CD14-positive monocyte (primary cell): ENCODE measurements at regions not wholly inside any gene's neighbourhood (a gene's known extent, or its start where the extent isn't known, plus 50 kb on each side); places are given as distances from the start of the nearest gene placed in this dataset.

ENCODE experiments used
- DNase-seq, 3 donors: peaks; one replicate each; pipeline ENCODE4 v3.0.0-alpha.2; 2011 to 2022
- H2AFZ ChIP-seq: 2 replicates; pipeline ENCODE4 v1.6.0; 2012; ENCODE audit warnings: mild to moderate bottlenecking, low read depth, low read length, inconsistent platforms; ENCODE audit not compliant: insufficient read depth, poor library complexity, severe bottlenecking
- H3K27ac ChIP-seq, 2 donors: 1 replicate in 1 of 2; 2 replicates in 1 of 2; pipeline ENCODE4 v1.5.1; 2012 to 2013; ENCODE audit warnings: low read length in 2 of 2, control low read depth in 1 of 2, inconsistent platforms in 1 of 2, low read depth in 1 of 2, mild to moderate bottlenecking in 1 of 2
- H3K27me3 ChIP-seq, 2 donors: one replicate each; pipeline versions ENCODE4 v1.6.0 to v1.6.1; 2011 to 2013; ENCODE audit warnings: low read length in 2 of 2; ENCODE audit not compliant: control insufficient read depth in 2 of 2, insufficient read depth in 2 of 2
- H3K36me3 ChIP-seq, 2 donors: replicated peaks in 1 of 2; 1 replicate in 1 of 2; 2 replicates in 1 of 2; pipeline versions ENCODE4 v1.5.1 to v1.6.1; 2012 to 2013; ENCODE audit warnings: low read length in 2 of 2, control low read depth in 1 of 2, inconsistent platforms in 1 of 2, mild to moderate bottlenecking in 1 of 2; ENCODE audit not compliant: insufficient read depth in 2 of 2, control insufficient read depth in 1 of 2
- H3K4me1 ChIP-seq, 2 donors: 1 replicate in 1 of 2; 2 replicates in 1 of 2; pipeline versions ENCODE4 v1.5.1 to v1.6.1; 2012 to 2013; ENCODE audit warnings: low read length in 2 of 2, control low read depth in 1 of 2, inconsistent platforms in 1 of 2, mild to moderate bottlenecking in 1 of 2, moderate library complexity in 1 of 2; ENCODE audit not compliant: insufficient read depth in 2 of 2, control insufficient read depth in 1 of 2
- H3K4me2 ChIP-seq: replicated peaks from 2 replicates; pipeline ENCODE3; 2012; ENCODE audit warnings: low read length, moderate library complexity, mild to moderate bottlenecking; ENCODE audit not compliant: poor library complexity, severe bottlenecking; ENCODE audit errors: extremely low read depth
- H3K4me3 ChIP-seq, 3 experiments: fragments of 200-600 bp in 1 of 3; sonication (generic) in 1 of 3; replicated peaks in 1 of 3; 1 replicate in 2 of 3; 2 replicates in 1 of 3; pipeline ENCODE4 v1.5.1; 2011 to 2013; ENCODE audit warnings: low read length in 3 of 3, mild to moderate bottlenecking in 3 of 3, control low read depth in 2 of 3, low read depth in 2 of 3, inconsistent platforms in 1 of 3, moderate library complexity in 1 of 3
- H3K79me2 ChIP-seq: 2 replicates; pipeline ENCODE4 v1.6.0; 2012; ENCODE audit warnings: mild to moderate bottlenecking, control low read depth, inconsistent platforms, low read length, moderate library complexity; ENCODE audit not compliant: insufficient read depth
- H3K9ac ChIP-seq: 2 replicates; pipeline ENCODE4 v1.6.0; 2017; ENCODE audit warnings: low read length, mild to moderate bottlenecking; ENCODE audit not compliant: insufficient read depth, poor library complexity, severe bottlenecking
- H3K9me3 ChIP-seq, 2 donors: replicated peaks in 1 of 2; 1 replicate in 1 of 2; 2 replicates in 1 of 2; pipeline versions ENCODE4 v1.5.1 to v1.6.1; 2012 to 2013; ENCODE audit warnings: low read length in 2 of 2, control low read depth in 1 of 2; ENCODE audit not compliant: control insufficient read depth in 1 of 2, insufficient read depth in 1 of 2
- H4K20me1 ChIP-seq: 2 replicates; pipeline ENCODE4 v1.6.0; 2012; ENCODE audit warnings: mild to moderate bottlenecking, low read length, control low read depth, moderate library complexity; ENCODE audit not compliant: insufficient read depth
- H3K27ac Mint-ChIP-seq, 7 donors: one replicate each; pipeline ENCODE4 v1.8.0; 2020; ENCODE audit warnings: mild to moderate bottlenecking in 7 of 7, mixed read lengths in 7 of 7, moderate library complexity in 6 of 7, inconsistent platforms in 2 of 7
- H3K27me3 Mint-ChIP-seq, 3 donors: one replicate each; pipeline ENCODE4 v1.8.0; 2021 to 2022; ENCODE audit warnings: low read depth in 3 of 3, mild to moderate bottlenecking in 3 of 3, mixed read lengths in 3 of 3, moderate library complexity in 3 of 3, inconsistent platforms in 1 of 3
- H3K36me3 Mint-ChIP-seq, 2 donors: one replicate each; pipeline ENCODE4 v1.8.0; 2020; ENCODE audit warnings: mixed read lengths in 2 of 2, inconsistent platforms in 1 of 2, mild to moderate bottlenecking in 1 of 2
- H3K4me1 Mint-ChIP-seq: one replicate; pipeline ENCODE4 v1.8.0; 2020; ENCODE audit warnings: mild to moderate bottlenecking, mixed read lengths
- H3K4me3 Mint-ChIP-seq, 2 donors: one replicate each; pipeline ENCODE4 v1.8.0; 2020; ENCODE audit warnings: mild to moderate bottlenecking in 2 of 2, mixed read lengths in 2 of 2, moderate library complexity in 1 of 2
- H3K9me3 Mint-ChIP-seq, 7 donors: one replicate each; pipeline ENCODE4 v1.8.0; 2020 to 2022; ENCODE audit warnings: mixed read lengths in 7 of 7, mild to moderate bottlenecking in 6 of 7, moderate library complexity in 6 of 7, inconsistent platforms in 2 of 7
- WGBS: methylation state at CpG from one replicate; pipeline ENCODE4 v1.1.5; 2013; ENCODE audit warnings: missing lambda C conversion rate; ENCODE audit not compliant: insufficient coverage; 5-methylcytosine and 5-hydroxymethylcytosine counted together
- intact Hi-C, 2 donors: fragments of 100-400 bp; cut with micrococcal nuclease; formaldehyde crosslinking; loops; one replicate each; pipeline versions ENCODE4 v1.15.0 to v1.15.1; 2023
- TF ChIP-seq, protein P1 (sequence below): fragments of 200-600 bp; IDR thresholded peaks from one replicate; pipeline ENCODE4 v1.8.0; 2022; ENCODE audit warnings: antibody characterized with exemption, mild to moderate bottlenecking

DNA sequence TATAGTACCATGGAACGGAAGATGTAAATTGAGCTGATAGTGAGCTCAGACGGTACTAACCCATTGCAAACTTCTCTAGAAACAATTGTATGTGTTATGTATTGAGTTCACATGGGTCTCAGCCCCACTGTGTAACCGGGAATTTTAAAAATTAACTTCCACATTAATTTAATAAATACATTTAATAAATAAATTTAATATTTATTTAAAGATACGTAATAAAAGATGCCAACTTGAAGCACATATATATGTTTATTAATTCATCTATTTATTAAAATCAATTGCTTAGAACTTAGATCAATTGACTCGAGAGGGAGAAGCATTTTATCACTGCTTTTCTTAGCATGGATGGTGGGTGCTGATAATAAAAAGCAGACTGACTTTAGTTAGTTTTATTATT, 170.1 kb upstream of the NPVF start:
- WGBS = no CpG with 5 or more reads among the region's 5 CpGs
- Histone ChIP-seq H3K27me3 (peaks cover 0 to 6% of the 10 kb centered on the region in 2 donors), H3K79me2 (no peaks in the 10 kb centered on the region), H3K4me1 (no peaks in the 10 kb centered on the region), H3K9ac (no peak overlapping the region), H3K4me2 (no peak overlapping the region), H3K4me3 (no peak overlapping the region), H3K9me3 (no peaks in the 10 kb centered on the region), H4K20me1 (no peaks in the 10 kb centered on the region), H2AFZ (no peak overlapping the region), H3K27ac (no peak overlapping the region), H3K36me3 (no peaks in the 10 kb centered on the region)
- no peak overlapping the region for H3K27ac Mint-ChIP-seq
- no peaks in the 10 kb centered on the region for H3K9me3 Mint-ChIP-seq
- intact Hi-C loops = loop anchor here in 1 of 2 donors (10.0 kb wide), 1 partner anchor 166 kb away; no protein-coding TSS in a partner anchor
- no peaks in the 10 kb centered on the region for H3K36me3 Mint-ChIP-seq
- H3K4me1 Mint-ChIP-seq = no peaks in the 10 kb centered on the region
- no peak for DNase-seq
- peaks cover 0 to 11% (median 5%) of the 10 kb centered on the region in 3 donors for H3K27me3 Mint-ChIP-seq
- no peak overlapping the region for H3K4me3 Mint-ChIP-seq
- TF ChIP-seq, protein P1, sequence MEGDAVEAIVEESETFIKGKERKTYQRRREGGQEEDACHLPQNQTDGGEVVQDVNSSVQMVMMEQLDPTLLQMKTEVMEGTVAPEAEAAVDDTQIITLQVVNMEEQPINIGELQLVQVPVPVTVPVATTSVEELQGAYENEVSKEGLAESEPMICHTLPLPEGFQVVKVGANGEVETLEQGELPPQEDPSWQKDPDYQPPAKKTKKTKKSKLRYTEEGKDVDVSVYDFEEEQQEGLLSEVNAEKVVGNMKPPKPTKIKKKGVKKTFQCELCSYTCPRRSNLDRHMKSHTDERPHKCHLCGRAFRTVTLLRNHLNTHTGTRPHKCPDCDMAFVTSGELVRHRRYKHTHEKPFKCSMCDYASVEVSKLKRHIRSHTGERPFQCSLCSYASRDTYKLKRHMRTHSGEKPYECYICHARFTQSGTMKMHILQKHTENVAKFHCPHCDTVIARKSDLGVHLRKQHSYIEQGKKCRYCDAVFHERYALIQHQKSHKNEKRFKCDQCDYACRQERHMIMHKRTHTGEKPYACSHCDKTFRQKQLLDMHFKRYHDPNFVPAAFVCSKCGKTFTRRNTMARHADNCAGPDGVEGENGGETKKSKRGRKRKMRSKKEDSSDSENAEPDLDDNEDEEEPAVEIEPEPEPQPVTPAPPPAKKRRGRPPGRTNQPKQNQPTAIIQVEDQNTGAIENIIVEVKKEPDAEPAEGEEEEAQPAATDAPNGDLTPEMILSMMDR = no peak

DNA sequence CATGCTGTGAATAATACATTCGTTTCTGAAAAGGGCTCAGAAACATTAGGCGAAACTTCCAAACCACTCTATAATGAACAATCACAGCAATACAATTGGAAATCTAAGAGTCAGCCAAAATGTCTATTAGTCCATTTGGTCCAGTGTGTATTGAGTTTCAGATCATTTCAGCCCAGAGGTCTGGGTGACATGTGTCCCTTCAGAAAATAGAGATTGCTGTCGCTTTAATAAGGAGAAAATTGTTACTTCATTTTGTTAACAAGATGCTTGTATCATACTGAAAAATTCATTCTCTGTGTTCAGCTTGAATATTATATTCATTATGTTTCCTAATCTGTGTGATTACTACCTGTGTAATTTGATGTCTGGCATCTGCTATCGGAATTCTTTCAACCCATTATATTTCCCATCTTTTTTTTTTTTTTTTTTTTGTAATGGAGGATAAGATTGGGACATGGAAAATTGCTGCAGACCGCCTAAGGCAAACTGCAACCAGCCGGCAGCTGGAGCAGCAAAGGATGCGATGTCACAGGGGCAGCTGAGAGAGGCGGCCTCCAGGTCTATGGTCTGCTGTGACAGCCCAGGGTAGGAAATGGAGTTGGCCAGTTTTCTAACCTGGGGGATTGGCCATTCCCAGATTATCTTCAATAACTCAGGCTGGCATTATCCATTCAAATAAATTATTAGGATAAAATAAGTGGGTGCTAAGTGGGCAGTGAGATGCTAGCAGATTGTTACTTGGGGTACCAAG, 170.9 kb upstream of the NPVF start:
- DNase-seq = no peak
- H3K4me3 ChIP-seq = no peak overlapping the region
- H3K27me3 Mint-ChIP-seq = peaks cover 0 to 12% (median 4%) of the 10 kb centered on the region in 3 donors
- peaks cover 0 to under 1% (median 0%) of the 10 kb centered on the region in 7 donors for H3K9me3 Mint-ChIP-seq
- H3K9me3 ChIP-seq = no peaks in the 10 kb centered on the region
- H2AFZ ChIP-seq = no peak overlapping the region
- no peak overlapping the region for H3K27ac Mint-ChIP-seq
- intact Hi-C loops = loop anchor here in 1 of 2 donors (10.0 kb wide), 1 partner anchor 166 kb away; no protein-coding TSS in a partner anchor
- no peak overlapping the region for H3K27ac ChIP-seq
- H3K27me3 ChIP-seq = peaks cover 0 to 6% of the 10 kb centered on the region in 2 donors
- TF ChIP-seq, protein P1 = no peak
- no peak overlapping the region for H3K9ac ChIP-seq
- H3K4me1 ChIP-seq = no peaks in the 10 kb centered on the region
- H3K4me1 Mint-ChIP-seq = no peaks in the 10 kb centered on the region
- no peaks in the 10 kb centered on the region for H4K20me1 ChIP-seq
- no peak overlapping the region for H3K4me3 Mint-ChIP-seq
- no peaks in the 10 kb centered on the region for H3K36me3 Mint-ChIP-seq
- no peak overlapping the region for H3K4me2 ChIP-seq
- no peaks in the 10 kb centered on the region for H3K36me3 ChIP-seq
- H3K79me2 ChIP-seq = no peaks in the 10 kb centered on the region
- WGBS = 90% methylated on average over 2 of the region's 8 CpGs
